PC-3 (cell line): ENCODE measurements at regions not wholly inside any gene's neighbourhood (a gene's known extent, or its start where the extent isn't known, plus 50 kb on each side); places are given as distances from the start of the nearest gene placed in this dataset.

Experiments used
- ATAC-seq: fragments of 200-7000 bp; cut with Tn5 transposase; 2 replicates; pipeline ENCODE4 v1.9.1; 2020; ENCODE audit warnings: mild to moderate bottlenecking, moderate library complexity
- BruUV-seq: library from RNA; stranded (reverse); fragments of 400-500 nt; replicated peaks from 2 replicates; lab custom pipeline; 2021; lab: Mats Ljungman, UMichigan
- CTCF ChIA-PET: fragments of 300-600 bp; sonication (Branson Sonifier 250); formaldehyde crosslinking; loops from one replicate; lab custom pipeline; 2022; ENCODE audit warnings: antibody characterized with exemption; lab: Charles Lee
- POLR2A ChIA-PET: fragments of 300-600 bp; sonication (Branson Sonifier 250); formaldehyde crosslinking; loops from one replicate; lab custom pipeline; 2022; ENCODE audit warnings: antibody characterized with exemption; ENCODE audit not compliant: unreplicated experiment; lab: Charles Lee
- DNase-seq: peaks from one replicate; pipeline ENCODE4 v3.0.0-alpha.2; 2015
- H2AFZ ChIP-seq: fragments of 300-600 bp; sonication (generic); 2 replicates; pipeline ENCODE4 v1.6.0; 2016; ENCODE audit warnings: antibody characterized with exemption, low read length
- H3F3A ChIP-seq: fragments of 300-600 bp; sonication (generic); one replicate; pipeline ENCODE4 v1.6.0; 2017; ENCODE audit warnings: antibody characterized with exemption, low read length, control low read depth, mild to moderate bottlenecking; ENCODE audit not compliant: unreplicated experiment
- H3K27ac ChIP-seq: fragments of 300-600 bp; sonication (generic); 2 replicates; pipeline ENCODE4 v1.5.1; 2016; ENCODE audit warnings: mild to moderate bottlenecking, low read length
- H3K27me3 ChIP-seq: fragments of 300-600 bp; sonication (generic); 2 replicates; pipeline ENCODE4 v1.6.1; 2016; ENCODE audit warnings: low read length, mixed read lengths
- H3K36me3 ChIP-seq: fragments of 300-600 bp; sonication (generic); 2 replicates; pipeline ENCODE4 v1.6.1; 2016; ENCODE audit warnings: low read depth, mixed run types, low read length, mixed read lengths
- H3K4me1 ChIP-seq: fragments of 300-600 bp; sonication (generic); 2 replicates; pipeline ENCODE4 v1.5.1; 2016; ENCODE audit warnings: low read length; ENCODE audit not compliant: insufficient read depth
- H3K4me2 ChIP-seq: fragments of 300-600 bp; sonication (generic); 2 replicates; pipeline ENCODE4 v1.6.0; 2016; ENCODE audit warnings: low read length
- H3K4me3 ChIP-seq: fragments of 300-600 bp; sonication (generic); 2 replicates; pipeline ENCODE4 v1.5.1; 2016; ENCODE audit warnings: mild to moderate bottlenecking, low read length, mixed read lengths
- H3K79me2 ChIP-seq: fragments of 300-600 bp; sonication (generic); 2 replicates; pipeline ENCODE4 v1.6.1; 2017; ENCODE audit warnings: low read length, mixed read lengths
- H3K9ac ChIP-seq: fragments of 300-600 bp; sonication (generic); 2 replicates; pipeline ENCODE4 v1.6.0; 2016; ENCODE audit warnings: mild to moderate bottlenecking, low read length
- H3K9me2 ChIP-seq: fragments of 300-600 bp; sonication (generic); replicated peaks from 2 replicates; pipeline ENCODE4 v1.6.1; 2016; ENCODE audit warnings: mixed run types, low read length, mixed read lengths
- H3K9me3 ChIP-seq: fragments of 300-600 bp; sonication (generic); 2 replicates; pipeline ENCODE4 v1.6.1; 2016; ENCODE audit warnings: low read length, mixed read lengths
- H4K20me1 ChIP-seq: fragments of 300-600 bp; sonication (generic); 2 replicates; pipeline ENCODE4 v1.6.1; 2016; ENCODE audit warnings: low read length, mixed read lengths
- CTCF ChIP-seq: fragments of 300-600 bp; sonication (generic); conservative IDR thresholded peaks from 2 replicates; pipeline ENCODE4 v1.5.1; 2017; ENCODE audit warnings: antibody characterized with exemption, low read depth, mild to moderate bottlenecking, low read length
- EZH2 ChIP-seq: fragments of 300-600 bp; sonication (generic); IDR thresholded peaks from one replicate; pipeline ENCODE4 v1.6.1; 2017; ENCODE audit warnings: antibody characterized with exemption, mild to moderate bottlenecking, low read length; ENCODE audit not compliant: unreplicated experiment
- EZH2phosphoT487 ChIP-seq: fragments of 300-600 bp; sonication (generic); IDR thresholded peaks from 2 replicates; pipeline ENCODE4 v1.6.1; 2018; ENCODE audit warnings: mild to moderate bottlenecking, antibody characterized with exemption, low read length, borderline replicate concordance
- intact Hi-C: fragments of 100-400 bp; cut with micrococcal nuclease; formaldehyde crosslinking; loops from 2 replicates; pipeline ENCODE4 v1.9.0; 2023

GRCh38 chr5:82738681-82739269 is 338.4 kb downstream of the TMEM167A start:
- no peaks in the 10 kb centered on the region for H3K9me2 ChIP-seq
- BruUV-seq = no TSS peak
- intact Hi-C loops = no loop called here
- no peaks in the 10 kb centered on the region for H4K20me1 ChIP-seq
- H3K4me2 ChIP-seq = no peak overlapping the region
- H3K36me3 ChIP-seq = no peaks in the 10 kb centered on the region
- H3K9me3 ChIP-seq = no peaks in the 10 kb centered on the region
- no peak overlapping the region for H2AFZ ChIP-seq
- ChIA-PET POLR2A (no interaction called here), CTCF (no interaction called here)
- H3K9ac ChIP-seq = no peak overlapping the region
- no peaks in the 10 kb centered on the region for H3K27me3 ChIP-seq
- TF ChIP-seq EZH2 = no peak
- no peak for TF ChIP-seq EZH2phosphoT487
- TF ChIP-seq CTCF = no peak
- no peaks in the 10 kb centered on the region for H3F3A ChIP-seq
- H3K4me1 ChIP-seq = peaks cover 10% of the 10 kb centered on the region
- H3K27ac ChIP-seq = no peak overlapping the region
- no peak for DNase-seq
- H3K4me3 ChIP-seq = no peak overlapping the region
- H3K79me2 ChIP-seq = no peaks in the 10 kb centered on the region
- ATAC-seq = no peak

GRCh38 chr5:82735160-82735789 is 341.9 kb downstream of the TMEM167A start:
- ChIA-PET CTCF (no interaction called here), POLR2A (no interaction called here)
- no peak for TF ChIP-seq CTCF
- TF ChIP-seq EZH2phosphoT487 = no peak
- TF ChIP-seq EZH2 = no peak
- Histone ChIP-seq H3K4me2 (peak overlapping the region; percentile 28; the same call in 1 of the 2 replicates), H3K36me3 (no peaks in the 10 kb centered on the region), H3K27me3 (no peaks in the 10 kb centered on the region), H3F3A (no peaks in the 10 kb centered on the region), H3K79me2 (no peaks in the 10 kb centered on the region), H3K9me2 (no peaks in the 10 kb centered on the region), H3K9me3 (no peaks in the 10 kb centered on the region), H3K4me3 (no peak overlapping the region), H3K4me1 (peaks cover 10% of the 10 kb centered on the region), H3K27ac (peak overlapping the region; percentile 37), H4K20me1 (no peaks in the 10 kb centered on the region), H2AFZ (no peak overlapping the region), H3K9ac (no peak overlapping the region)
- BruUV-seq = no TSS peak
- ATAC-seq (peak; percentile 100), DNase-seq (peak; percentile 80)
- intact Hi-C loops = loop anchor here (1.0 kb wide), 1 partner anchor 19 kb away; no protein-coding TSS in a partner anchor

GRCh38 chr5:82734347-82734746 is 342.8 kb downstream of the TMEM167A start:
- Histone ChIP-seq H3K9me3 (no peaks in the 10 kb centered on the region), H3K4me3 (no peak overlapping the region), H3K4me2 (no peak overlapping the region), H3K9me2 (no peaks in the 10 kb centered on the region), H3K27ac (no peak overlapping the region), H4K20me1 (no peaks in the 10 kb centered on the region), H3K4me1 (peaks cover 10% of the 10 kb centered on the region), H3K9ac (no peak overlapping the region), H3K27me3 (no peaks in the 10 kb centered on the region), H2AFZ (no peak overlapping the region), H3K79me2 (no peaks in the 10 kb centered on the region), H3F3A (no peaks in the 10 kb centered on the region), H3K36me3 (no peaks in the 10 kb centered on the region)
- no peak for DNase-seq
- ChIA-PET POLR2A (no interaction called here), CTCF (no interaction called here)
- no peak for ATAC-seq
- intact Hi-C loops = no loop called here
- no TSS peak for BruUV-seq
- TF ChIP-seq EZH2phosphoT487 (no peak), CTCF (no peak), EZH2 (no peak)
